ENCODE measurements at regions not wholly inside any gene's neighbourhood (a gene's known extent, or its start where the extent isn't known, plus 50 kb on each side); places are given as distances from the start of the nearest gene placed in this dataset.
"Not testable (repeated sequence)": the region's sequence is repeated elsewhere in the genome, so short reads cannot be mapped to it uniquely, and the experiment has no call there.

- not testable (repeated sequence) for TF ChIP-seq CTCF (conservative IDR thresholded peaks at IDR 0.05; ENCODE audit: low read depth in 2 of 2); EZH2 (IDR thresholded peaks at IDR 0.05; ENCODE audit: low read depth, unreplicated experiment); REST (IDR thresholded peaks at IDR 0.05; ENCODE audit: unreplicated experiment); EZH2phosphoT487 (IDR thresholded peaks at IDR 0.05; ENCODE audit: unreplicated experiment); ZNF331 (CRISPR knock-in tag; IDR thresholded peaks at IDR 0.05; ENCODE audit: low read depth); POLR2AphosphoS5 (IDR thresholded peaks at IDR 0.05; ENCODE audit: low read depth); ZNF114 (CRISPR knock-in tag; IDR thresholded peaks at IDR 0.05); STAT1 (IDR thresholded peaks at IDR 0.05; ENCODE audit: unreplicated experiment); JUNB (IDR thresholded peaks at IDR 0.05; ENCODE audit: unreplicated experiment); ZNF462 (CRISPR knock-in tag; IDR thresholded peaks at IDR 0.05)
Observed at GRCh38 chr14:105921781-105922180, 395.4 kb downstream of the TMEM121 start.
